ENCODE measurements at regions not wholly inside any gene's neighbourhood (a gene's known extent, or its start where the extent isn't known, plus 50 kb on each side); places are given as distances from the start of the nearest gene placed in this dataset.

- TF ChIP-seq, protein P1, sequence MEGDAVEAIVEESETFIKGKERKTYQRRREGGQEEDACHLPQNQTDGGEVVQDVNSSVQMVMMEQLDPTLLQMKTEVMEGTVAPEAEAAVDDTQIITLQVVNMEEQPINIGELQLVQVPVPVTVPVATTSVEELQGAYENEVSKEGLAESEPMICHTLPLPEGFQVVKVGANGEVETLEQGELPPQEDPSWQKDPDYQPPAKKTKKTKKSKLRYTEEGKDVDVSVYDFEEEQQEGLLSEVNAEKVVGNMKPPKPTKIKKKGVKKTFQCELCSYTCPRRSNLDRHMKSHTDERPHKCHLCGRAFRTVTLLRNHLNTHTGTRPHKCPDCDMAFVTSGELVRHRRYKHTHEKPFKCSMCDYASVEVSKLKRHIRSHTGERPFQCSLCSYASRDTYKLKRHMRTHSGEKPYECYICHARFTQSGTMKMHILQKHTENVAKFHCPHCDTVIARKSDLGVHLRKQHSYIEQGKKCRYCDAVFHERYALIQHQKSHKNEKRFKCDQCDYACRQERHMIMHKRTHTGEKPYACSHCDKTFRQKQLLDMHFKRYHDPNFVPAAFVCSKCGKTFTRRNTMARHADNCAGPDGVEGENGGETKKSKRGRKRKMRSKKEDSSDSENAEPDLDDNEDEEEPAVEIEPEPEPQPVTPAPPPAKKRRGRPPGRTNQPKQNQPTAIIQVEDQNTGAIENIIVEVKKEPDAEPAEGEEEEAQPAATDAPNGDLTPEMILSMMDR (IDR thresholded peaks at IDR 0.05) = no peak
These were observed 390.3 kb downstream of the GADD45G start for GRCh38 chr9:89994988-89995613.

DNA sequence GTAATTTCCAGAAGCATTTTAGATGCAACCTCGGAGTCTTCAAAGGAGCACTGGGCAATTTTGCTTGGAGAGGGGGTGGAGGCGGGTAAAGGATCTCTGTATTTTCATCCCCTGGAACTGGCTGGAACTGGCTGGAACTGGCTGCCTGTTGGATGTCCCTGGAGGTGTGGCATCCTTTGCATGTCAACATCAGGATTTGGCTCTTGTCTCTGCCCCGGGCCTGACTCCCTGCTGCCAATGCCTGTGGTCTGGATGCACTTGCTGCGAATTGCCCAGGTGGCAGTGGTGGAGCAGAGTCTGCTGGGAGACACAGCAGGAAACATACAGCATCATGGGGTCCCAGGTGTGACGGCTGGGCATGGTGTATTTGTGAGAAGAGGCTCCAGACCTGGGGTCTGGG, 391.3 kb downstream of the GADD45G start:
- H3K4me1 ChIP-seq = peaks cover 13 to 68% of the 10 kb centered on the region in 2 donors
- no peaks in the 10 kb centered on the region for H3K36me3 ChIP-seq
- H3K27me3 ChIP-seq = no peaks in the 10 kb centered on the region
- no peak overlapping the region for H3K27ac ChIP-seq
- no peak overlapping the region for H3K4me3 ChIP-seq
- DNase-seq (no peak), ATAC-seq (no peak)
- intact Hi-C loops (cut with DNase I) = no loop called here
- no peaks in the 10 kb centered on the region for H3K9me3 ChIP-seq
- TF ChIP-seq, protein P1 (IDR thresholded peaks at IDR 0.05) = no peak

More at GRCh38 chr9:89994988-89995613, 390.3 kb downstream of the GADD45G start:
- H3K27me3 ChIP-seq = no peaks in the 10 kb centered on the region
- H3K9me3 ChIP-seq = no peaks in the 10 kb centered on the region
- ATAC-seq = no peak
- H3K36me3 ChIP-seq = no peaks in the 10 kb centered on the region
- no peak for DNase-seq
- peaks cover 6 to 58% of the 10 kb centered on the region in 2 donors for H3K4me1 ChIP-seq
- no peak overlapping the region for H3K4me3 ChIP-seq
- H3K27ac ChIP-seq = no peak overlapping the region
- intact Hi-C loops (cut with DNase I) = no loop called here

DNA sequence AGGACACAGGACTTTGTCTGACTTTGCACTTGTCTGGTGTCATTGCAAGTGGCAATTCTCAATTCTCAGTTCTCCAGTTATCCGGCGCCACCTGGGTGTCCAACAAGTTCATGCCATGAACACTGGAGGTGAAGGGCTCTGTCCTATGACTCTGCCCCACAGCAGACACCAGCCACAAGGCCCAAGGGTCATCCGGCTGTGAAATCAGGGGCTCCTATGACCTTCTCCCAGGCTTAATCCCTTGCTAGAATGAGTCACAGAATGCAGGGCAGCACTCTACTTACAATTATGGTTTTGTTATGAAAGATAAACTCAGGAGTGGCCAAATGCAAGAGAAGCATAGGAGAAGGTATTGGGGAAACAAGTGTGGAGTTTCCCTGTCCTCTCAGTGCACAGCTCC, 392.0 kb downstream of the GADD45G start:
- ATAC-seq (no peak), DNase-seq (no peak)
- no peaks in the 10 kb centered on the region for H3K36me3 ChIP-seq
- H3K4me3 ChIP-seq = no peak overlapping the region
- TF ChIP-seq, protein P1 (IDR thresholded peaks at IDR 0.05) = no peak
- H3K9me3 ChIP-seq = no peaks in the 10 kb centered on the region
- no peaks in the 10 kb centered on the region for H3K27me3 ChIP-seq
- intact Hi-C loops (cut with DNase I) = no loop called here
- no peak overlapping the region for H3K27ac ChIP-seq
- peaks cover 13 to 72% of the 10 kb centered on the region in 2 donors for H3K4me1 ChIP-seq

- H3K4me1 ChIP-seq = peaks cover 23 to 72% of the 10 kb centered on the region in 2 donors
- H3K27ac ChIP-seq = peak overlapping the region; percentile 80 to 82
- H3K4me3 ChIP-seq = no peak overlapping the region
- H3K27me3 ChIP-seq = no peaks in the 10 kb centered on the region
- no peaks in the 10 kb centered on the region for H3K9me3 ChIP-seq
- TF ChIP-seq, protein P1 (IDR thresholded peaks at IDR 0.05) = no peak
- ATAC-seq (no peak), DNase-seq (no peak)
- intact Hi-C loops (cut with DNase I) = no loop called here
- H3K36me3 ChIP-seq = no peaks in the 10 kb centered on the region
These were observed 393.8 kb downstream of the GADD45G start for GRCh38 chr9:89998633-89999032.

- Histone ChIP-seq H3K4me1 (peaks cover 19 to 66% of the 10 kb centered on the region in 2 donors), H3K9me3 (no peaks in the 10 kb centered on the region), H3K36me3 (no peaks in the 10 kb centered on the region), H3K27ac (peak overlapping the region; percentile 80 to 82), H3K27me3 (no peaks in the 10 kb centered on the region), H3K4me3 (no peak overlapping the region)
- peak; percentile 81 for ATAC-seq
- TF ChIP-seq, protein P1 (IDR thresholded peaks at IDR 0.05) = no peak
- DNase-seq = peak in 3 of 4 donors; percentile 71 to 83 (median 73)
- intact Hi-C loops (cut with DNase I) = no loop called here
These were observed 394.3 kb downstream of the GADD45G start for GRCh38 chr9:89999176-89999533.
